Cardiac septum (tissue), 1 donor: ENCODE measurements at regions not wholly inside any gene's neighbourhood (a gene's known extent, or its start where the extent isn't known, plus 50 kb on each side); places are given as distances from the start of the nearest gene placed in this dataset.
A peak's percentile ranks its signal among the peaks of the same experiment; 100 is the strongest.

Experiments
- DNase-seq: peaks from one replicate; pipeline ENCODE4 v3.0.0-alpha.2; 2020; ENCODE audit warnings: low spot score
- intact Hi-C: fragments of 100-400 bp; cut with DNase I; formaldehyde crosslinking; loops from one replicate; pipeline ENCODE4 v1.14.0; 2022
- donor health status: DM: no; HTN: no; CAD: no.

DNA sequence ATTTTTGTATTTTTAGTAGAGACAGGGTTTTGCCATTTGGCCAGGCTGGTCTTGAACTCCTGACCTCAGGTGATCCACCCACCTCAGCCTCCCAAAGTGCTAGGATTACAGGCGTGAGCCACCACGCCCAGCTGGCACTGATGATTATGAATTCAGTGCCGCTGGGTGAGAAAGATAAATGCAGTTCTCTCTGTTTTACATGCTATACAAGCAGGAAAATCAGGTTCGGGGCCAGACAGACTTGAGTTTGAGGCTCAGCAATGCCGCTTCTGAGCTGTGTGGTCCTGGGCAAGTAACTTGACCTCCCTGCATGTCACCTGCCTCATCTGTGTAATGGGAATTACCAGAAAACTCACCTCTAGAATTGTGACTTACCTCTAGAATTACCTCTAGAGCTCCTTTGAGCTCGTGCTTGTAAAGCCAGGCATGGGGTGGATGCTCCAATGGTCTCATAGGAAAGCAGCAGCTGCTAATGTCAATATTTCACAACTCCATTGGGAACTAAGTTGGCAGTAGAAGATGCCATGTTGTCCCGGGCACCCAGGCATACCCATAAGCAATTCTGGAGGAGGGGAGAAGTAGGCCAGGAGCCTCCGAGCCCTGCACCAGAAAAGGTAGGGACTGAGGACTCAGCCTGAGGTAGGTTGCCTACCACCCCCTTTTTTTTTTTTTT lies 119.8 kb upstream of the SLC25A33 start:
- intact Hi-C loops = no loop called here
- DNase-seq = no peak

DNA sequence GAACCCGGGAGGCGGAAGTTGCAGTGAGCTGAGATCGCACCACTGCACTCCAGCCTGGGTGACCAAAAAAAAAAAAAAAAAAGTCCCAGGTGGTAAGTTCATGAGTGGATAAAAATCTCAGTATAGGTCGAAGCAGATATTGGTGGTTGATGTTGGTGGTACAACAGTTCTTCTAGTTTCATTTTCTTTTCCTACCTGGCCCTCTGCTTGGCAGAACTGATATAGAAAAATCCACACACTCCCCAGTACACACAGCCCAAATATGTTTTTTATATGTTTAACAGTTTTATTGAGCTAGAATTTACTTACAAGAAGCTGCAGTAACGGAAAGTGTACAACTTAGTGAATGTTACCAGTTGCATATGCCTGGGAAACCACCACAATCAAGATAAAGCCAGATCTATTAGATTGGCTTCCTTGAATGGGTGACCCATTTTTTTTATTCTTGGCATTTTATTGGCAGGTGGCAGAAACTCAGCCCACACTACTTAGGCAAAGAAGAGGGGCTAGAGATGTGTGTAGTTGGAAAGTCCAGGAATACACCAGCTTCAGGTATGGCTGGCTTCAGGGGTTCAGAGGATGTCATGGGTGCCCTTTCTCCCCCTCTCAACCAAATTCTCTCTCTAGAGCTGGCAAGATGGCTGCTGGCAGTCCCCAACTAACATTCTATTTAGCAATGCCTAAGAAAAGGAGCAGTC lies 118.3 kb upstream of the SLC25A33 start:
- intact Hi-C loops = no loop called here

GRCh38 chr1:9421533-9421873 lies 117.8 kb upstream of the SLC25A33 start:
- intact Hi-C loops = no loop called here
- DNase-seq = no peak

More for the DNA sequence above, 118.3 kb upstream of the SLC25A33 start:
- DNase-seq = no peak

DNA sequence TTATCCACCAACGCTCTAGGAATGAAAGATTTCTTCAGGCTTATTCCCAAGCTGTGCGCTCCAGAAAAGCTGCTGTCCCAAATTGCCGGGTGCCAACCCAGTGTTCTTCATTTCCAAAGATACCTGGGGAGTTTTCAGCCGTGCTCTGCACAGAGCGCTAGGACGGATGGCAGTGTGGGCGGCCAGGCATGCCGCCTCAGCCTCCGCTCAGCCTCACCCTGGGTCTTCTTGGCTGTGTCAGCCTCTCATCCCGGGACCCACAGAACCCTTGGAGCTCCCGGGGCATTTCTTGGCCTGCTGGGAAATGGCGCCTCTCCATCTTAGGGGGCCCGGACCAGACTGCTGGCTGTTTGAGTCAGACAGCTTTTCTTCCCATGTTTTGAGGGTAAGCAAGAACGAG lies 116.9 kb upstream of the SLC25A33 start:
- intact Hi-C loops = no loop called here
- no peak for DNase-seq

- intact Hi-C loops = no loop called here
- no peak for DNase-seq
Observed at GRCh38 chr1:9422911-9423505, 116.3 kb upstream of the SLC25A33 start.

DNA sequence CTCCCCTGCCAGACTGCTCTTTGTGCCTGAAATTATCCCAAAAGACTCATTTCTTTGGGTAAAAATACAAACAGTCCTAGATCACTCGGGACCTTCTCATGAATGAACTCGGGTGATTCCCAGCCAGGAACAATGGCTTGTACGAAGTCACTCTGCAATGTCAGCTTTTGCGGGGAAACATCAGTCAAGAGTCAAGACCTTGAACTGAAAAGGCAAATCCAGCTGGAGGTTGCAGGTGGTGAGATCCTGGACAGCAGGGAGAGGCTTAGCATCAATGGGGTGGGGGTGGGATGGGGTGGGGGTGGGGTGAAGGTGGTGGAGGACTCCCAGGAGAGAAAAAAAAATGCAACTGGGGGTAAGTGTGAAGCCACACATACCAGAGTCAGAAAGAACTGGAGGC lies 115.0 kb upstream of the SLC25A33 start:
- DNase-seq = no peak
- intact Hi-C loops = no loop called here

DNA sequence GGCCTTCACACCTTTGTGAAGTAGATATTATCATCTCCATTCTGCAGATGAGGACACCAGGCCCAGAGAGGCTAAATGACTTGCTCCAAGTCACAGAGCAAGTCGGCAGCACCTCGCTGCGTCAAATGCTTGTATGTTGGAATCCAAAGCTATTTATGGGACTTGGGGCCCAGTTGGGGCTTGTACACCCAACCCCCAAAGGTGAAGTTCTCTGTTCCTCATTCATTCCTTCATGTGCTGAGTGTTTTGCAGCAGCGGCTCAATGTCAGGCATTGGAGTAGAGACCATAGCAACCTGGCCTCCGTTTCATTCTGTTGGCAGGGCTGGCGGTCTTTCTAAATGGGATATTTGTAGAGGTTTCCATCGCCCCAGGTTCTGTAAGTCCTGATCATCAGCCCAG lies 113.4 kb upstream of the SLC25A33 start:
- no peak for DNase-seq
- intact Hi-C loops = no loop called here

DNA sequence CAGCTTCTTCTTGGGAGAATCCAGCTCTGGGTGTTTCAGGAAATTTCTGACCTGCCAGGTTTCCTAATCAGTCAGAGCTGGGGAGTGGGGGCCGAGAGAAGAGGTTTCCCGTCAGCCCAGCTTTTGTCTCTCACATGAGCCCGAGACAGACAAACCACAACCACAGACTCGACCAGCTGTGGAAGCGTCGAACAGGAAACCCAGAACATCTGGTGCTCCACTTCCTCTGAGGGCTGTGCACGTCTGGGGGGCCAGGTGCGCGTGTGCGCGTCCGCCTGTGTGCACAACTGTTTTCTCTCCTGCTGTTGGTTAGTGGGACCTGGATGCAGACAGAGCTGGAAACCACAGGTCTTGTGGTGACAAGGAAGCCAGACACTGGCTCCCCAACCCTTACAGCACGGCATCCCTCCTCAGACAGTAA lies 113.0 kb upstream of the SLC25A33 start:
- intact Hi-C loops = no loop called here
- no peak for DNase-seq

- DNase-seq = no peak
- intact Hi-C loops = no loop called here
Observed at GRCh38 chr1:9427388-9427787, 111.9 kb upstream of the SLC25A33 start.

GRCh38 chr1:9428601-9429341 lies 110.5 kb upstream of the SLC25A33 start:
- DNase-seq = peak; percentile 99
- intact Hi-C loops = no loop called here

DNA sequence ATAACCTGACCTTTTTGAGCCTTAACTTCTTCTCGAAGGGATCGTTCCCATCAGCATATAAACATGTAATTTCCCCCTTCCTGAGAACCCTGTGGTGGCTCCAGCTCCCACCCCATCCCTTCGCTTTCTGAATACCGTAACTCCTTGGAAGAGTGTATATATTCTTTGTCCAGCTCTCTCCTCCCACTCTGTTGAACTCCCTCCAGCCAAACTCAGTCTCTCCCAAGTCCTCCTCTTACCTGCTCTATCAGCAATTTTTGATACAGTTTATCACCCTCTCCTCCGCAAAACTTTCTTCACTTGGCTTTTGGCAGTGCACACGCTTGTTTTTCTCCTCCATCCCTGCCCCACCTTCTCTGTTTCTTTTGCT lies 109.9 kb upstream of the SLC25A33 start:
- DNase-seq = no peak
- intact Hi-C loops = no loop called here

GRCh38 chr1:9434247-9435152 lies 104.8 kb upstream of the SLC25A33 start:
- no peak for DNase-seq
- intact Hi-C loops = loop anchor here (5.0 kb wide), 1 partner anchor 142 kb away; the partner anchor contains the start of gene SPSB1

GRCh38 chr1:9435153-9435636 lies 104.1 kb upstream of the SLC25A33 start:
- no peak for DNase-seq
- intact Hi-C loops = loop anchor here (5.0 kb wide), 1 partner anchor 143 kb away; the partner anchor contains the start of gene SPSB1

- DNase-seq = no peak
- intact Hi-C loops = loop anchor here (5.0 kb wide), 1 partner anchor 144 kb away; the partner anchor contains the start of gene SPSB1
Observed at GRCh38 chr1:9435854-9436640, 103.2 kb upstream of the SLC25A33 start.

DNA sequence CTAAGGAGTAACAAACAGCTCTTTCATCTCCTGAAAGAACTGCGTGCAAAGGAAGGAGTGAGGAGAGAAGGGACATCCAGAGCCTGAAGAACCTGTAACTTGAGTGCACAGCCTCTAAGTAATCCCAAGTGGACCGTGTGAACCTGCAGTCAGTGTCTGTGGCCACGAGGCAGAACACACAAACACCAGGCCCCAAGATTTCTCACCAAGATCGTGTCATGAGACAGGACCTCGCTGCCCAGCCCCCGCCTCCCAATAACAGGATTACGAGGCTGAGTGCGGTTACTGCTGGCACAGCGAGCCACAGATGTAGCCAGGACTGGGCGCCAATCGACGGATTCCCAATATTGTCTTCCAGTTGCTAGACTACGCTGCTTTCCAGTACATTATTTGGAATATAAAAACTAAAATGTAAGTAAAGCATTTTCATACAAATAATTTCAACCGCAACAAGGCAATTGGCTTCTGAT lies 101.3 kb upstream of the SLC25A33 start:
- intact Hi-C loops = loop anchor here (5.0 kb wide), 1 partner anchor 146 kb away; the partner anchor contains the start of gene SPSB1
- no peak for DNase-seq

GRCh38 chr1:9438431-9439073 lies 100.7 kb upstream of the SLC25A33 start:
- intact Hi-C loops = loop anchor here (5.0 kb wide), 1 partner anchor 146 kb away; the partner anchor contains the start of gene SPSB1

GRCh38 chr1:9439074-9439761 lies 100.0 kb upstream of the SLC25A33 start:
- intact Hi-C loops = loop anchor here (5.0 kb wide), 1 partner anchor 147 kb away; the partner anchor contains the start of gene SPSB1

More at GRCh38 chr1:9438431-9439073, 100.7 kb upstream of the SLC25A33 start:
- no peak for DNase-seq

More at GRCh38 chr1:9439074-9439761, 100.0 kb upstream of the SLC25A33 start:
- DNase-seq = no peak
